GM18873 (cell line): ENCODE measurements at regions not wholly inside any gene's neighbourhood (a gene's known extent, or its start where the extent isn't known, plus 50 kb on each side); places are given as distances from the start of the nearest gene placed in this dataset.
A peak's percentile ranks its signal among the peaks of the same experiment; 100 is the strongest.
"Not testable (repeated sequence)": the region's sequence is repeated elsewhere in the genome, so short reads cannot be mapped to it uniquely, and the experiment has no call there.

ENCODE experiments used
- ATAC-seq: cut with Tn5 transposase; IDR thresholded peaks from one replicate; pipeline ENCODE4 v1.9.1; 2021; ENCODE audit warnings: mild to moderate bottlenecking, moderate library complexity, moderate number of reproducible peaks; ENCODE audit not compliant: unreplicated experiment, low FRiP score

- no peak for ATAC-seq
Measured at GRCh38 chr6:121748376-121748775, 312.9 kb downstream of the GJA1 start.

GRCh38 chr6:121748850-121749249 lies 313.4 kb downstream of the GJA1 start:
- ATAC-seq = no peak

GRCh38 chr6:121755485-121755884 lies 320.0 kb downstream of the GJA1 start:
- ATAC-seq = no peak

DNA sequence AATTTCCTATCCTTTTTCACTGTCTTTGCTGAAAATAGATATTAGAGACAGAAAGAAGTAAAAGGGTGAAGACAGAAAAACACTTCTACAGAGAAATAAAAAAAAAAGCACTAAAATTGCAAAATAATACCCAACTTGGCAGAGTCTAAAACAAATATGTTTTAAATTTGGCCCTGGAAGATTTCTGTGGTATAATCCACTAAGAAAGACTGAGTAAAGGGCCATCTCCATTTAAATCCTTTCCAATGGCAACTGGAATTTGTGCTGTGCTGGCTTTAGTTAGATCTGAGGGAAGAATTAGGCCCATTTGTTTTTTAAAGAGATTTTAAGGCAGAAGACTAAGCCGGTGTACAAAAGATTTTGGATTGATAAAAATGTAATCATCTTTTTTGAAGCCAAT lies 321.2 kb downstream of the GJA1 start:
- no peak for ATAC-seq

- no peak for ATAC-seq
Measured at GRCh38 chr6:121759370-121759769, 323.9 kb downstream of the GJA1 start.

- no peak for ATAC-seq
Measured at GRCh38 chr6:121760191-121760590, 324.7 kb downstream of the GJA1 start.

DNA sequence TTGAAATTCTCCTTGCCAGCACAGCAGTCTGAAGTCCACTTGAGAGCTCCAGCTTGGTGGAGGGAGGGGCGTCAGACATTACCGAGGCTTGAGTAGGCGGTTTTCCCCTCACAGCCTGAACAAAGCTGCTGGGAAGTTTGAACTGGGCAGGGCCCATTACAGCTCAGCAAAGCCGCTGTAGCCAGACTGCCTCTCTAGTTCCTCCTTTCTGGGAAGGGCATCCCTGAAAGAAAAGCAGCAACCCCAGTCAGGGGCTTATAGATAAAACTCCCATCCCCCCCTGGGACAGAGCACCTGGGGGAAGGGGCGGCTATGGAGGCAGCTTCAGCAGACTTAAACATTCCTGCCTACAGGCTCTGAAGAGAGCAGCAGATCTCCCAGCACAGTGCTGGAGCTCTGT lies 325.3 kb downstream of the GJA1 start:
- ATAC-seq = no peak

DNA sequence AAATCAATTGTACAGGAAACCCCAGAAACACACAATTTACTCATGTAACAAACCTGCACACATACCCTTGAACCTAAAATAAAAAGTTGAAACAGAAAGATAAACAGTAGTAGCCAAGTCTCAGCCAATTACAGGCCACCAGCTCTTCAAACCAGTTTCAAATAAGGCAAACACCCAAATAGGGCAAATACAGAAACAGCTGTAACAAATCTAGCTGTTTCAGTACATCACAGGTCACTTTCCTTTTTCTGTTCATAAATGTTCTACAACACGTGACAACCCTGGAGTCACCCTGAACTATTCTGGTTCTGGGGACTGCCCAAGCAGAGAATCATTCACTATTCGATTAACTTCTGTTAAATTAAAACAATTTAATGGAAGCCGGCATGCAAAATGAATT lies 329.0 kb downstream of the GJA1 start:
- peak; percentile 73 for ATAC-seq

DNA sequence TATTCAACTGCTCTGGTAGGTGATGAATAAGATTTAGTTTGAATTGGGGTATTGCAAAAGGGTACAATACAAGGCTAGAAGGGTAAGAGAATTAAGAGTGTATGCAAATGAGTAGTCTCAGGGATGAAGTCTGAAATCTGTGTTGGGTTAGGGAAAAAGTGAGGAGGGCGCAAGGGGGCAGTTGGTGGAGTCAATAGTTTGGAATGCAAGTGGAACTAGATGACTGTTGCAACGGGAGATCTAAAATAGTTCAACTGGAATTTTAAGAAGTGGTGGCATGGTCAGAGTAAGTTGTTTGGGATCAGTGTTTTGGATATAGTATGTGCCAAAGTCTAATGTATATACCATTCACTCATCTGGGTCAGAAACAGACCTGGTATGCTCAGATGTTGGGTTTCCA lies 329.6 kb downstream of the GJA1 start:
- ATAC-seq = no peak

DNA sequence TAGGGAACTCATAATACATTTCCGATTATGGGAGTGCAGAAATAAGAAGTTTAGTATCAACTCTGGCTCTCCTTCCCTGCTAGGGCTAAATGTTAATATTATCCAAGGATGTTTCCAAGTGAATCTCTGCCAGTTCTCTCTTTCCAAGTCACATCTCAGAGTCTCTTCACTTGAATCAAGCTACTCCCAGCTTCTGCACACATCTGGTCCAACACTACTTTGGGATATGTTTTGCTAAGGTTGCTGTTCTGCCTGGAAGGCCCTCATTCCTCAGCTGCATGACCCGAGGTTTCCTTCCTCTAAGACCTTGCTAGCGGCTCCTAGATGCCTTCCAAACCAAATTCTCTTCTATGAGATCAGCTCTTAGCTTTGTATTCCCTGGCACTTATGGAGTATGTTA lies 331.8 kb downstream of the GJA1 start:
- ATAC-seq = no peak

DNA sequence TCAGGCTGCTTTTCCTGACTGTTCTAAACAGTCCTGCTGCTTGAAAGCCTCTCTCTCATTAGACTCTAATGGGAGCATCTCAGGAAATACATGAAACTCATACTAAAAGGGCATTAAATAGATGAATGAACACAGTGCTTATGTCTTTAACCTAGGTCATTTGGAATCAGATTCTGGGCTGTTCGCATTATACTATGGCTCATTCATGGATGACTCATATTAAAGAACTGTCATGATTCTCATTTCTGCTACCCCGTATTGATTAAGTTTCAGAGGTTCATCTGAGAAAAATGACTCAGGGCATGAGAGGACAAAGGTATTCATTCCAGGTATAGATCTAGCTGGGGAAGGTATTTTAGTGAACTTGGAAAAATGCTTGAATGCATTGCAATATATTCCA lies 335.5 kb downstream of the GJA1 start:
- no peak for ATAC-seq

GRCh38 chr6:121771937-121772720 lies 336.7 kb downstream of the GJA1 start:
- ATAC-seq = peak; percentile 82

DNA sequence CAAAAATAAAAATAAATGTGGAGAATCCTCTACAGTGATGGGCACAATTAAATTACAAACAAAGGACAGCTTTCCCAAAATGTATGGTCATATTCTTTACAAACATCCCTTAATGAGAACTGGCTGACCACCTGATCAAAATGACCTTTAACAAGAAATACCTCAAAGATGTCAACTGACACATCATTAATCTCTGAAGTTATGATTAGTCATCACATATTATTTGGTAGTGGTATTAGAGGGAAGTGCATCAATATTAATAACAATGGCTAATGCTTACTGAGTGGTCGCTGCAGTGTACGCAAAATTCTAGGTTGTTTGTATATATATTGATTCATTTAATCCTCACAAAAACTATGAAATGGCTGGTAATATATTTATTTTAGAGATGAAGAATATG lies 340.6 kb downstream of the GJA1 start:
- ATAC-seq = no peak

DNA sequence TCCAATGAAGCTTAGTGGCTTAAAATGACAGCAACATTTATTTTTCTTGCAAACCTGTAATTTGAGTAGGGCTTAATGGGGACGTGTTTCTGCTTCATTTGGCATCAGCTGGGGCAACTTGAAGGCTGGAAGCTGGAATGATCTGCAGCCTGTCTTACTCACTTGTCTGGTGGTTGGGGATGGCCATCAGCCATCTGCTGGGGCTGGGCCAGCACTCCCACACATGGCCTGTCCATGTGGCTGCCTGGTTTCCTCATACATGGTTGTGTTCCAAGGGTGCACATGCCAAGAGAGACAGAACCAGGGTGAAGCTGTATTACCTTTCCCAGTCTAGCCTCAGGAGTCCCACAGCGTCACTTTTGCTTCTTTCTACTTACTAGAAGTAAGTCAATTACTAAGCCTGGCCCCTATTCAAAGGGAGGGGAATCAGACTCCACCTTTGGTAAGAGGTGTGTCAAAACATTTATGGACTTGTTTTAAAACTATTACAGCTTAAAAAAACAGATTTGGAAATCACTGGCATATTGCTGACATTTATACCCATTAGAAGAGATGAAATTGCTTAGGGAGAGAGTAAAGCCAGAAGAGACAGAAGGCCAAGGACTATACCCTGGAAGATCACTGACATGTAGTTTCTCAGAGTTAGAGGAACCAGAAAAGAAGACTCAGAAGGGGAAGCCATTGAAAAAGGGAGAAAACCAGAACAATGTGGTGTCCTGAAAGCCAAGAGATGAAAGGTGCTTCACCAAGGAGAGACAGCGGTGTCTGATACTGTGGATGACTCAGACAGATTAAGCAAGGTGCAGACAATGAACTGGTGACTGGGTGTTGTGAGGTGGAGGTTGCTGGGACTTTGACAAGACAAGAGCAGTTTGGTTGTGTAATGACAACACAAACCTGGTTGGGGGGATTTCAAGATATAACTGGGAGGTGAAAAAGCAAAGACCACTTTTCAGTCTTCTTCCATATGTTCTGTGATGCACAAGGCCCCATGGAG lies 345.2 kb downstream of the GJA1 start:
- ATAC-seq = no peak

DNA sequence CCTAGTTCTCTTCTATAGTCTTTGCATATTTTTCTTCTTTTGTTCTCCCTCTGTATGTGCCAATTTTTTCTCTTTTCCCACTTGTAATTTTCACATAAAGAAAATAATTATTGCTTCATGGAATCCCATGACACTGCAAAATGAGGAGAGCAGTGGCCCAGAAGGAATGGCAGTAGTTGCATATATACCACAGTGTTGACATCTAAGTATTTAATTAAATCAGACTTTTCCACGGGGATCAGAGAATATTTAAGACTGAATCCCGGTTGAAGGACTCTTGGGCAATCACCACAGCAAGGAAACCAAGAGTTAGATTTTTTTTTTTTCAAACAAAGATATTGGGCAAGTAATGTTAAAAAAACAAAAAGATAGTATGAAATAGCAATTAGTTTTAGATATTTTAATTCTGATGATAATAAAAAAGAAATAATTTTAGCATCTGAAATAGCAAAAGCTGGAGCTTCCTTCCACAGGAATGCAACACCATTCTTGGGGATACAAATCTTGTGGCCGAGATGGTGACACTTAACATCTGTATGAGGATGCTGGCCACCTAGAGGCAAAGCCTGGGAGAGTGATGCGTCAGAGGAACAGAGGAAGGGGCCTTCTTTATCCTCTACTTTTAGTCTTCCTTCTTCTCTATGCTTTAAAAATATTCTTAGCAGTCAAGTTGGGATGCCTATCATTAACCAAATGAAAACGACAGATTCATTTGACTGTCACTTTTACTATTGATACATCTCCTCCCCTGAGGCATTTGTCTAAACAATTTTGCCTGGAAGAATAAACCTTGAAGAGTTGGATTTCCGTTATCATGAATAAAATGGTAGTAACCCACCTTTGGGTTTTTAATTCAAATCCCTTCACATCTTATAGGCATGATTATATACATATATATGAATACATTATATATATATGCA lies 356.2 kb downstream of the GJA1 start:
- no peak for ATAC-seq

DNA sequence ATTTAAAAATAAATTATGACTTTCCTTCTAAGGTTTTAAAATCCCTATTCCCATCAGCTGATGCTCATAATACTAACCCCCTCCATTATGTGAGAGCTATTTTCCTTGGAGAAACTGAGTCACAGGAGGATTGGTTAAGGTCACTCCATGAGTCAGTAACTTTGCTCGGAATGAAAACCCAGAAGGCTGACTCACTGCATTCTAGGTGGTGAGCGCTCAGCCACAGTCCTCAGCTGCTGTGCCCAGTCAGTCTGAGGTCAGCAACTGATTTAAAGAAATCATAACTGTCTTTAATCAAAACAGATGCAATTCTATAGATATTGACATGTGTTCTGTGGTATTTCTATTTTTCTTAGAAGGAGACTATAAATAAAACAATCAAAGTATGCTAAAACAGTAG lies 359.2 kb downstream of the GJA1 start:
- no peak for ATAC-seq

DNA sequence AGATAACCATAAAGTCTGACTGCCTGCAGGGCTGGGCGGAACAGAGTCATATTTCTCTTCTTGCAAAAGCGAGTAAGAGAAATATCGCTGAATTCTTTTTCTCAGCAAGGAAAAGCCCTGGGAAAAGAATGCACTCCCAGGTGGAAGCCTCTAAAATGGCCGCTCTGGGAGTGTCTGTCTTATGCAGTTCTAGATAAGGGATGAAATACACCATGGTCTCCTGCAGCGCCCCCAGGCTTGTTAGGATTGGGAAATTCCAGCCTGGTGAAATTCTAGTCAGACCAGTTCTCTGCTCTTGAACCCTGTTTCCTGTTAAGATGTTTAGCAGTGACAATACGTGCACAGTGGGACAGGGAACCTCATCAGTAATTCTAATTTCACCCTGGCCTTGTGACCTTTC lies 362.2 kb downstream of the GJA1 start:
- ATAC-seq = not testable (repeated sequence)

DNA sequence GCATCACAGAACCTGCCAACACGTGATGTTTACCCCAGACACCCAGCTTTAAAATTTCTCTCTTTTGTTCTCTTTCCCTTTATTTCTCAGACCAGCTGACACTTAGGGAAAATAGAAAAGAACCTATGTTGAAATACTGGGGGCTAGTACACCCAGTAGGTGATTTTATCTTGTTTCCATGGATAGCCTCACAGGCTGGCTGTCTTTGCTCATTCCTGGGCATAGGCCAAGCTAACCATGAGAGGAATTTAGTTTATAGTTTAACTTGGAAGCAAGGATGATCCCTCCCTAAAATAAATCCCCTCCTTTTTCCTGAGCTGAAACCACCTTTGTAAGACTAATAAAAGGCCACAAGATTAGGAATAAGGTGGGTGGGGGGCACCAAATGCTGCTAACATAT lies 362.7 kb downstream of the GJA1 start:
- ATAC-seq = not testable (repeated sequence)

GRCh38 chr6:121799574-121799973 lies 364.1 kb downstream of the GJA1 start:
- no peak for ATAC-seq

DNA sequence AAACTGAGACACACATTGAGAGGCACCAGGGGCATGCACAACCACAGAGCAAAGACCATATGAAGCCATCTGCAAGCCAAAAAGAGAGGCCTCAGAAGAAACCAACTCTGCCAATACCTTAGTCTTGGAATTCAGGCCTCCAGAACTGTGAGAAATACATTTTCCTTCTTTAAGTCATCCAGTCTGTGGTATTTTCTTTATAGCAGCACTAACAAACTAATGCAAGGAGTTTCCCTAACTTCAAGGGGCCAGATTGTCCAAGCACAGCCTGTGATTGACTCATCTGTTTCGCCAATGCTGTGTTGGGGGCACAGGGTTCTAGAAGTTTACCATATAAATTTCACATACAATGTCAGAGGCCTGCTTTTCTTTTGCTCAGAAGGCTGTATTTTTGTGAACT lies 364.6 kb downstream of the GJA1 start:
- ATAC-seq = no peak
